Astrocyte of the cerebellum (primary cell): ENCODE measurements at regions not wholly inside any gene's neighbourhood (a gene's known extent, or its start where the extent isn't known, plus 50 kb on each side); places are given as distances from the start of the nearest gene placed in this dataset.

Experiments
- DNase-seq: peaks from one replicate; pipeline ENCODE4 v3.0.0-alpha.2; 2011; ENCODE audit warnings: low read depth
- H3K4me3 ChIP-seq: 2 replicates; pipeline ENCODE4 v1.5.1; 2011; ENCODE audit warnings: mild to moderate bottlenecking, low read depth, low read length, moderate library complexity
- CTCF ChIP-seq: IDR thresholded peaks from 2 replicates; pipeline ENCODE4 v1.5.1; 2012; ENCODE audit warnings: low read length, low read depth, moderate library complexity, mild to moderate bottlenecking; ENCODE audit errors: missing control alignments
- in situ Hi-C: cut with HindIII; loops from 2 replicates; pipeline ENCODE4 v1.10.0; 2017; ENCODE audit warnings: low sequenced_read_pairs

GRCh38 chr1:81654147-81654546 lies 146.6 kb upstream of the ADGRL2 start:
- no peak for DNase-seq
- TF ChIP-seq CTCF = no peak
- in situ Hi-C loops = no loop called here
- H3K4me3 ChIP-seq = no peak overlapping the region

DNA sequence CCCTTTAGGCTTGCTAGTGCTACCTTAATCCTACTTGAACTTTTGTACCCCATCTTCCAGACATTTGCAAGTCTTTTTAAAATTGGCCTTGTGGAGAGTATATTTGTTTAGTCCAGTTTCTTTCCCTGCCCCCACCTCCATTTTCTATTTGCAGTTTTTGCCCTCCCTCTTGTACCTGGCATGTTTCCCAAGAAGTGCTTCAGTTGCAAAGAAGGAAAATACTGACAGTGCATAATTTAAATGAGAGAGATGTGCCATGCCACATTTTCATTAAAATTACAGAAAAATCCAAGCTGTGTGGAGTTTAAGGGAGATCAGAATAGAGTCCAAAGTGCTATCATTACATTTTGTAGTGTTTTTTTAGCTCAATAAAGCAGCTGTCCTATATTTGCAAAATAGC lies 150.0 kb upstream of the ADGRL2 start:
- TF ChIP-seq CTCF = no peak
- in situ Hi-C loops = no loop called here
- H3K4me3 ChIP-seq = no peak overlapping the region
- DNase-seq = no peak

DNA sequence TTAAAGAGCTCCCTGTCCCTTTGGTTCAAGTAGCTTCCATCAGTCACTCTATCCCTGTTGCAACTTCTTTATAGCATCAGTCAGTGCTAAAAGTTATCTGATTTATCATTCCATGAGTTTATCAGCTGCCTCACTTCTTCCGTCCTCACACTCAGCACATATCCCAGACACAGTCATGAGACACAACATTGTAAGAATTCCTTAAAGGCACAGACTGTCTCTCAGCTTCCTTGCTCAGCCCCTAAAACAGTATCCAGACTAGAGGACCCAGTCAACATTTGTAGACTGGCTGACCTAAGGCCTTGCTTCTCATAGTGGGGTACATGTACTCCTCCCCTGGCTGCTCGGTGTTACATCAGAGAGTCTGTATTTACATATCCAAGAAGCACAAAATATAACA lies 164.9 kb upstream of the ADGRL2 start:
- H3K4me3 ChIP-seq = no peak overlapping the region
- in situ Hi-C loops = no loop called here
- DNase-seq = no peak
- no peak for TF ChIP-seq CTCF

- H3K4me3 ChIP-seq = no peak overlapping the region
- no peak for DNase-seq
- no peak for TF ChIP-seq CTCF
- in situ Hi-C loops = no loop called here
Measured at GRCh38 chr1:81634294-81634693, 166.4 kb upstream of the ADGRL2 start.

DNA sequence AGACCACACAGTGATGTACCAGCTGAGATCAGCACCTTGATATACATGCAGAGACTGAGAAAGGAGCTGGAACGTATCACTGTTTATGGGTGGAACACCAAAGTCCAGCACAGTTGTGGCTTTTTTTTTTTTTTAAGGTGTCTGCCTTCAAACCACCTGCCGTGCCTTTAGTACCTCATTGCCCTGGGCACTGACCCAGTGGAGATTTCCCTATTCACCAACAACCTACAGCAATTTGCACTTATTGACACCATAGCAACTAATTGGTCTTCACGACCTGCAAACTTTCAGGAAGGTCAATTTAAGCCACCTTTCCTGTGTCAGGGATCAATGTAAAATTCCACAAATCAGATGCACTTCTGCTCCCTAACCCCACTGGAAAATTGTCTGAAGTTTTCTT lies 181.6 kb upstream of the ADGRL2 start:
- DNase-seq = no peak
- in situ Hi-C loops = no loop called here
- H3K4me3 ChIP-seq = no peak overlapping the region
- no peak for TF ChIP-seq CTCF

GRCh38 chr1:81618376-81618775 lies 182.4 kb upstream of the ADGRL2 start:
- in situ Hi-C loops = no loop called here
- TF ChIP-seq CTCF = no peak
- H3K4me3 ChIP-seq = no peak overlapping the region
- no peak for DNase-seq

GRCh38 chr1:81617308-81617967 lies 183.3 kb upstream of the ADGRL2 start:
- DNase-seq = no peak
- no peak for TF ChIP-seq CTCF
- no peak overlapping the region for H3K4me3 ChIP-seq
- in situ Hi-C loops = no loop called here
